ENCODE measurements at regions not wholly inside any gene's neighbourhood (a gene's known extent, or its start where the extent isn't known, plus 50 kb on each side); places are given as distances from the start of the nearest gene placed in this dataset.

DNA sequence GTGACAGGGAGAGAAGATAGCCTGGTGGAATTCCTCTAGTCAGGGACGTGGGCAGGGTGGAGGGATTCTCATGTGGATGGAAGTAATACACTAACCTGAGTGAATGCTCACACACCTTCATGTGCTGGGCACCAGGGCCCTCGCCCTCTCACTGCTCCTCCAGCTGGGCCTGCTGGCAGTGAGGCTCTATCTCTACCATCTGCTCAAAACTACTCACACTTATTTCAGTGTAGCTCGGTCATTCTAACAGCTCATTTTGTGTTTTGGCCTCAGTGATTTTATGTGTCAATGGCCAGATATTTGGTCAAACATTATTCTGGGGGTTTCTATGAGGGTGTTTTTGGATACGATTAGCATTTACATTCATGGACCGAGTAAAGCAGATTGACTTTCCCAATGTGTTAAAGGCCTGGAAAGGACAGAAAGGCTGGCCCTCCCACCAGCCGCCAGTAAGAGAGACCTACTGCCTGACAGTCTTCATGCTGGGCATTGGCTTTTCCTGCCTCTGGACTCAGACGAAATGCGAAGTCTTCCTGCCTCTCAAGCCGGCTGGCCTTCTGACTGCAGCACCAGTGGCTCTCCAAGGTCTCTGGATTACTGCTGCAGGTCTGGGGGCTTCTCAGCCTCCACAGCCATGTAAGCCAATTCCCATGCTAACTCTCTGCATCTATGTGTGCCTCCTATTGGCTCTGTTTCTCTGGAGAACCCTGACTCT is 335.4 kb downstream of the CXCL12 start:
- no peak overlapping the region for H3K4me2 ChIP-seq

GRCh38 chr10:44047361-44047760 is 337.5 kb downstream of the CXCL12 start:
- H3K4me3 ChIP-seq, result no peak overlapping the region
- ChIA-PET POLR2A (ENCODE audit: unreplicated experiment) (no interaction called here), CTCF (no interaction called here)
- H3K9me2 ChIP-seq (ENCODE audit: insufficient read depth), result no peaks in the 10 kb centered on the region
- no peaks in the 10 kb centered on the region for H3K9me3 ChIP-seq (ENCODE audit: insufficient read depth, low read depth)
- intact Hi-C loops (cut with micrococcal nuclease; ENCODE audit: unreplicated experiment), result loop anchor here (10.0 kb wide), 1 partner anchor 353 kb away; no protein-coding TSS in a partner anchor
- H3K36me3 ChIP-seq (ENCODE audit: low read depth), result no peaks in the 10 kb centered on the region
- no peaks in the 10 kb centered on the region for H3F3A ChIP-seq (ENCODE audit: insufficient read depth, low read depth)
- no peak overlapping the region for H3K27ac ChIP-seq
- no peaks in the 10 kb centered on the region for H3K4me1 ChIP-seq (replicated peaks; ENCODE audit: insufficient read depth)
- H2AFZ ChIP-seq, result no peak overlapping the region
- BruUV-seq (replicated peaks), result no TSS peak
- no peaks in the 10 kb centered on the region for H3K79me2 ChIP-seq (ENCODE audit: low read depth)
- no peak for TF ChIP-seq EZH2 (IDR thresholded peaks at IDR 0.05; ENCODE audit: low read depth)
- TF ChIP-seq, protein P1, sequence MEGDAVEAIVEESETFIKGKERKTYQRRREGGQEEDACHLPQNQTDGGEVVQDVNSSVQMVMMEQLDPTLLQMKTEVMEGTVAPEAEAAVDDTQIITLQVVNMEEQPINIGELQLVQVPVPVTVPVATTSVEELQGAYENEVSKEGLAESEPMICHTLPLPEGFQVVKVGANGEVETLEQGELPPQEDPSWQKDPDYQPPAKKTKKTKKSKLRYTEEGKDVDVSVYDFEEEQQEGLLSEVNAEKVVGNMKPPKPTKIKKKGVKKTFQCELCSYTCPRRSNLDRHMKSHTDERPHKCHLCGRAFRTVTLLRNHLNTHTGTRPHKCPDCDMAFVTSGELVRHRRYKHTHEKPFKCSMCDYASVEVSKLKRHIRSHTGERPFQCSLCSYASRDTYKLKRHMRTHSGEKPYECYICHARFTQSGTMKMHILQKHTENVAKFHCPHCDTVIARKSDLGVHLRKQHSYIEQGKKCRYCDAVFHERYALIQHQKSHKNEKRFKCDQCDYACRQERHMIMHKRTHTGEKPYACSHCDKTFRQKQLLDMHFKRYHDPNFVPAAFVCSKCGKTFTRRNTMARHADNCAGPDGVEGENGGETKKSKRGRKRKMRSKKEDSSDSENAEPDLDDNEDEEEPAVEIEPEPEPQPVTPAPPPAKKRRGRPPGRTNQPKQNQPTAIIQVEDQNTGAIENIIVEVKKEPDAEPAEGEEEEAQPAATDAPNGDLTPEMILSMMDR (conservative IDR thresholded peaks at IDR 0.05), result no peak
- no peaks in the 10 kb centered on the region for H4K20me1 ChIP-seq (ENCODE audit: insufficient read depth)
- H3K27me3 ChIP-seq (ENCODE audit: insufficient read depth, low read depth), result peaks cover 59% of the 10 kb centered on the region
- DNase-seq, result no peak
- H3K4me2 ChIP-seq, result no peak overlapping the region

More for the DNA sequence above, 335.4 kb downstream of the CXCL12 start:
- Histone ChIP-seq H3K9me2 (ENCODE audit: insufficient read depth) (no peaks in the 10 kb centered on the region), H3K4me1 (replicated peaks; ENCODE audit: insufficient read depth) (no peaks in the 10 kb centered on the region), H3K27me3 (ENCODE audit: insufficient read depth, low read depth) (peaks cover 44% of the 10 kb centered on the region), H3K79me2 (ENCODE audit: low read depth) (no peaks in the 10 kb centered on the region), H3F3A (ENCODE audit: insufficient read depth, low read depth) (no peaks in the 10 kb centered on the region), H3K4me3 (no peak overlapping the region), H3K9me3 (ENCODE audit: insufficient read depth, low read depth) (no peaks in the 10 kb centered on the region), H3K27ac (no peak overlapping the region), H4K20me1 (ENCODE audit: insufficient read depth) (no peaks in the 10 kb centered on the region), H3K36me3 (ENCODE audit: low read depth) (no peaks in the 10 kb centered on the region), H2AFZ (no peak overlapping the region)
- no peak for DNase-seq
- ChIA-PET POLR2A (ENCODE audit: unreplicated experiment) (no interaction called here), CTCF (no interaction called here)
- no TSS peak for BruUV-seq (replicated peaks)
- no peak for TF ChIP-seq EZH2 (IDR thresholded peaks at IDR 0.05; ENCODE audit: low read depth)
- intact Hi-C loops (cut with micrococcal nuclease; ENCODE audit: unreplicated experiment), result loop anchor here (10.0 kb wide), 1 partner anchor 355 kb away; no protein-coding TSS in a partner anchor

DNA sequence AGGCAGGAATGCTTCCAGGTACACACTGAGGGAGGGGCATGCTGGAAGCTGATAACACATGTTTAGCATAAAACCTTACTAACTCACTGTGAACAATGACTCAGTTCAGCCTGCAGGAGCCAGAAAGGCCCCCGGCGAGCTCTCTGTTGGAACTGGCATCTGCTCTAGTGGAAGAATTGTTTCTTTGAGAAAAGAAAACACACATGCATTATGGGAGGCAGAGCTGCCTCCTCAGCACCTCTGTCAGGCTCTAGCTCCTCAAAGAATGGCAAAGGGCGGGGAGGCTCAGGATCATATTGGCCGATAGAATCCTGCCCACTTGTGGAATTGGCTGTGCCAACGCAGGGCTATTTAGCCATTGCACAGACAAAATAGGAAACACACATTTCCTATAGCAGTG is 338.3 kb downstream of the CXCL12 start:
- H3K4me1 ChIP-seq (replicated peaks; ENCODE audit: insufficient read depth), result no peaks in the 10 kb centered on the region
- no peak for DNase-seq
- H2AFZ ChIP-seq, result no peak overlapping the region
- H4K20me1 ChIP-seq (ENCODE audit: insufficient read depth), result no peaks in the 10 kb centered on the region
- no peaks in the 10 kb centered on the region for H3K79me2 ChIP-seq (ENCODE audit: low read depth)
- BruUV-seq (replicated peaks), result no TSS peak
- no peak for TF ChIP-seq EZH2 (IDR thresholded peaks at IDR 0.05; ENCODE audit: low read depth)
- TF ChIP-seq, protein P1 (conservative IDR thresholded peaks at IDR 0.05), result no peak
- POLR2A ChIA-PET (ENCODE audit: unreplicated experiment), result no interaction called here
- H3F3A ChIP-seq (ENCODE audit: insufficient read depth, low read depth), result no peaks in the 10 kb centered on the region
- no peak overlapping the region for H3K4me3 ChIP-seq
- H3K9me2 ChIP-seq (ENCODE audit: insufficient read depth), result no peaks in the 10 kb centered on the region
- H3K27ac ChIP-seq, result no peak overlapping the region
- H3K36me3 ChIP-seq (ENCODE audit: low read depth), result no peaks in the 10 kb centered on the region
- intact Hi-C loops (cut with micrococcal nuclease; ENCODE audit: unreplicated experiment), result loop anchor here (10.0 kb wide), 1 partner anchor 352 kb away; no protein-coding TSS in a partner anchor
- H3K9me3 ChIP-seq (ENCODE audit: insufficient read depth, low read depth), result no peaks in the 10 kb centered on the region
- no peak overlapping the region for H3K4me2 ChIP-seq
- CTCF ChIA-PET, result no interaction called here
- peaks cover 59% of the 10 kb centered on the region for H3K27me3 ChIP-seq (ENCODE audit: insufficient read depth, low read depth)

Data from PC-9 (cell line).